Fibroblast of gingiva (primary cell): ENCODE measurements at regions not wholly inside any gene's neighbourhood (a gene's known extent, or its start where the extent isn't known, plus 50 kb on each side); places are given as distances from the start of the nearest gene placed in this dataset.

Experiments used
- DNase-seq: peaks from one replicate; pipeline ENCODE4 v3.0.0-alpha.2; 2011; ENCODE audit warnings: low read depth

GRCh38 chr10:1874533-1874932 is 137.2 kb upstream of the ADARB2 start:
- DNase-seq, result no peak

GRCh38 chr10:1873661-1874315 is 136.5 kb upstream of the ADARB2 start:
- no peak for DNase-seq

GRCh38 chr10:1872151-1872726 is 134.9 kb upstream of the ADARB2 start:
- DNase-seq, result no peak

- DNase-seq, result no peak
These were observed 133.2 kb upstream of the ADARB2 start for GRCh38 chr10:1870491-1870890.

- no peak for DNase-seq
These were observed 132.5 kb upstream of the ADARB2 start for GRCh38 chr10:1869861-1870260.

- DNase-seq, result no peak
These were observed 123.0 kb upstream of the ADARB2 start for GRCh38 chr10:1860351-1860750.

- DNase-seq, result no peak
These were observed 121.2 kb upstream of the ADARB2 start for GRCh38 chr10:1858547-1858946.

GRCh38 chr10:1858048-1858447 is 120.7 kb upstream of the ADARB2 start:
- no peak for DNase-seq

GRCh38 chr10:1855911-1856310 is 118.6 kb upstream of the ADARB2 start:
- no peak for DNase-seq

GRCh38 chr10:1854271-1854670 is 116.9 kb upstream of the ADARB2 start:
- DNase-seq, result no peak

- no peak for DNase-seq
These were observed 116.5 kb upstream of the ADARB2 start for GRCh38 chr10:1853801-1854200.

GRCh38 chr10:1852841-1853240 is 115.5 kb upstream of the ADARB2 start:
- no peak for DNase-seq

GRCh38 chr10:1851762-1852161 is 114.4 kb upstream of the ADARB2 start:
- DNase-seq, result no peak

GRCh38 chr10:1850971-1851527 is 113.7 kb upstream of the ADARB2 start:
- DNase-seq, result no peak

- no peak for DNase-seq
These were observed 110.0 kb upstream of the ADARB2 start for GRCh38 chr10:1847361-1847760.

- DNase-seq, result no peak
These were observed 108.7 kb upstream of the ADARB2 start for GRCh38 chr10:1846032-1846431.

GRCh38 chr10:1841759-1842158 is 104.4 kb upstream of the ADARB2 start:
- no peak for DNase-seq

GRCh38 chr10:1829712-1830111 is 92.4 kb upstream of the ADARB2 start:
- no peak for DNase-seq

GRCh38 chr10:1824928-1825327 is 87.6 kb upstream of the ADARB2 start:
- no peak for DNase-seq

- no peak for DNase-seq
These were observed 77.2 kb upstream of the ADARB2 start for GRCh38 chr10:1814556-1814955.

GRCh38 chr10:1809139-1809741 is 71.9 kb upstream of the ADARB2 start:
- no peak for DNase-seq

- DNase-seq, result no peak
These were observed 70.6 kb upstream of the ADARB2 start for GRCh38 chr10:1807924-1808323.

- DNase-seq, result no peak
These were observed 69.9 kb upstream of the ADARB2 start for GRCh38 chr10:1807196-1807595.

- no peak for DNase-seq
These were observed 65.1 kb upstream of the ADARB2 start for GRCh38 chr10:1802413-1802812.
